Body of pancreas (tissue), 4 donors: ENCODE measurements at regions not wholly inside any gene's neighbourhood (a gene's known extent, or its start where the extent isn't known, plus 50 kb on each side); places are given as distances from the start of the nearest gene placed in this dataset.

Experiments
- ATAC-seq: fragments of 150-250 bp; one replicate; pipeline ENCODE4 v1.9.1; 2016
- DNase-seq, 4 donors: peaks; one replicate each; pipeline ENCODE4 v3.0.0-alpha.2; 2019
- H3K27ac ChIP-seq, 4 donors: fragments of 200-600 bp; sonication (generic); 1 replicate in 3 of 4; 2 replicates in 1 of 4; pipeline versions ENCODE4 v1.5.1 to v1.6.1; 2016 to 2019; ENCODE audit warnings: mild to moderate bottlenecking in 1 of 4, mixed read lengths in 1 of 4, moderate library complexity in 1 of 4
- H3K27me3 ChIP-seq, 2 donors: fragments of 200-600 bp; sonication (generic); one replicate each; pipeline ENCODE4 v1.6.0; 2016; ENCODE audit warnings: mild to moderate bottlenecking in 1 of 2
- H3K36me3 ChIP-seq, 2 donors: fragments of 200-600 bp; sonication (generic); replicated peaks in 1 of 2; 2 replicates each; pipeline ENCODE4 v1.5.1; 2016; ENCODE audit warnings: low read depth in 2 of 2; ENCODE audit not compliant: insufficient read depth in 1 of 2
- H3K4me1 ChIP-seq: fragments of 200-600 bp; sonication (generic); one replicate; pipeline ENCODE4 v1.6.0; 2016
- H3K4me3 ChIP-seq, 2 donors: fragments of 200-600 bp; sonication (generic); 1 replicate in 1 of 2; 2 replicates in 1 of 2; pipeline ENCODE4 v1.5.1; 2016 to 2019
- H3K9me3 ChIP-seq, 3 donors: fragments of 200-600 bp; sonication (generic); 1 replicate in 2 of 3; 2 replicates in 1 of 3; pipeline ENCODE4 v1.5.1; 2016
- CTCF ChIP-seq, 7 experiments: fragments of 450-650 bp in 4 of 7; fragments of 200-600 bp in 3 of 7; sonication (generic) in 3 of 7; IDR thresholded peaks; one replicate each; pipeline ENCODE4 v1.5.1; 2016 to 2019; ENCODE audit warnings: antibody characterized with exemption in 7 of 7
- POLR2A ChIP-seq, 3 donors: fragments of 450-650 bp; IDR thresholded peaks; one replicate each; pipeline ENCODE4 v1.6.1; 2016; ENCODE audit warnings: antibody characterized with exemption in 3 of 3, mild to moderate bottlenecking in 2 of 3
- WGBS, 2 donors: methylation state at CpG; one replicate each; pipeline ENCODE4 v1.1.5; 2017; 5-methylcytosine and 5-hydroxymethylcytosine counted together
- intact Hi-C: fragments of 100-400 bp; cut with DNase I; formaldehyde crosslinking; loops from one replicate; pipeline ENCODE4 v1.15.1; 2023

DNA sequence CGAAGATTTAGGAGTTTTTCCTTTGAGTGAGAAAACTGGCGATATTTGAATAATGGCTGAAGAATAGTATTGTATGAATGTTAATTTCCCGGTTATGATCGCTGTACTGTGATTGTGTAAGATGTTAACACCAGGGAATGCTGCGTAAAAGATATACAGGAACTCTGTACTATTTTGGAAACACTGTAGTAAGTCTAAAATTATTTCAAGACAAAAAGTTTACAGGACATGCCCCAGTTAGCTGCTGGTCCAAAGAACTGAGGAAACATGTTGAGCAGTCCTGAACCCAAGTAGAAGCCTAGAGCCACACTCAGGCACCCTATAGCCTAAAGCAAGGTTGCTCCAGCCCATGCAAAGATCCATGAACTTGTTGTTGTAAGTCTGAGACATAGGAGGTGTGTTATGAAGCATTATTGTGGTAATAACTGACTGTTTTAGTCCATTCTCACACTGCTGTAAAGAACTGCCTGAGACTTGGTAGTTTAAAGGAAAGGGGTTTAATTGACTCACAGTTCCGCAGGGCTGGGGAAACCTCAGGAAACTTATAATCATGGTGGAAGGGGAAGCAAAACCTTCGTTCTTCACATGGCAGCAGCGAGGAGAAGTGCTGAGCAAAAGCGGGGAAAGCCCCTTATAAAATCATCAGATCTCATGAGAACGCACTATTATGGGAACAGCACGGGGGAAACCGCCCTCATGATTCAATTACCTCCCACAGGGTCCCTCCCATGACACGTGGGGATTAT is 99.8 kb upstream of the RESF1 start:
- intact Hi-C loops = no loop called here
- DNase-seq (no peak), ATAC-seq (no peak)
- Histone ChIP-seq H3K9me3 (no peaks in the 10 kb centered on the region), H3K27me3 (no peaks in the 10 kb centered on the region), H3K36me3 (no peaks in the 10 kb centered on the region), H3K4me1 (peaks cover 4% of the 10 kb centered on the region), H3K4me3 (no peak overlapping the region), H3K27ac (no peak overlapping the region)
- WGBS, 2 donors = 86 to 87% methylated on average over 13 of the region's 13 CpGs
- no peak for TF ChIP-seq CTCF (IDR thresholded peaks at IDR 0.05)
- TF ChIP-seq POLR2A (IDR thresholded peaks at IDR 0.05) = no peak

DNA sequence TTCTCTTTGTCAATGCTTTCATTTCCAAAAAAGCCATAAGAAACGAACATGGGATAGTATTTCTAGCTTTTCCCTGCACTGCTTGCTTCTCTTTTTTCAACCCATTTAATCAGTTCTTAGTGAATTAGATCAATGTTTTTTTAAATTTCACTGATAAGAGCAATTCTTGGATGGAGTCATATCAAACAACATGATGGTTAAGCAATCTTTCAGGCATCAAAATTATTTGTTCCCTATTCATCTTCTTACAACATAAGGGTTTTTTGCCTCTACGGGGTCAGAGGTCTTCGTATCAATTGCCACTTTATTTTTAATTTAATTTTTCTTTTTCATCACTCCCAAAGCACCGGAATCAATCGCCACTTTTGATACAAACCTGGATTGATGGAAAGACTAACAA is 103.8 kb upstream of the RESF1 start:
- TF ChIP-seq POLR2A (IDR thresholded peaks at IDR 0.05) (no peak), CTCF (IDR thresholded peaks at IDR 0.05) (no peak)
- ATAC-seq (no peak), DNase-seq (no peak)
- WGBS, 2 donors = 74 to 83% methylated on average over 5 of the region's 5 CpGs
- peaks cover 6% of the 10 kb centered on the region for H3K4me1 ChIP-seq
- no peaks in the 10 kb centered on the region for H3K27me3 ChIP-seq
- no peak overlapping the region for H3K27ac ChIP-seq
- H3K9me3 ChIP-seq = no peaks in the 10 kb centered on the region
- H3K4me3 ChIP-seq = no peak overlapping the region
- intact Hi-C loops = no loop called here
- no peaks in the 10 kb centered on the region for H3K36me3 ChIP-seq

DNA sequence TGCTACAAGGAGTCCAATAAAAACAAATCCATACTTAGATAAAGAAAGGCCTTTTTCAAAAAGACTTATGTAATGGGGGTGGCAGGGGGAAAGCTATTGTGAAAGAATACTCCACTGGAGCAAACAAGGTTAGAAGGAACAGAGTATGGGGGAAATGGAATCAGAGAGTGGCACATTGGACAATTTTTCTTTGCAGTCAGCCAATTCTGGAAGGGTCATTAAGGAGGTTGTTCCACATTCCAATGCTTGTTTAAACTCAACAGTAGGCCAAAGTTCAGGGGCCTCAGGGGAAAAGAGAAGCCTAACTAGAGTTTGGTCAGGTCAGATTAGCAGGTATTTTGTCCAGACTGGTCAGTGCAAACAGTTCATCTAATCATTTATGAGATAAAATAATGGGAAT is 105.2 kb upstream of the RESF1 start:
- H3K27me3 ChIP-seq = no peaks in the 10 kb centered on the region
- intact Hi-C loops = no loop called here
- H3K36me3 ChIP-seq = no peaks in the 10 kb centered on the region
- TF ChIP-seq CTCF (IDR thresholded peaks at IDR 0.05) (no peak), POLR2A (IDR thresholded peaks at IDR 0.05) (no peak)
- peaks cover 6% of the 10 kb centered on the region for H3K4me1 ChIP-seq
- peak; percentile 66 for ATAC-seq
- no peak for DNase-seq
- peak overlapping the region in 3 of 4 donors; percentile 18 to 32 (median 26) for H3K27ac ChIP-seq
- H3K9me3 ChIP-seq = no peaks in the 10 kb centered on the region
- H3K4me3 ChIP-seq = no peak overlapping the region

GRCh38 chr12:31853520-31853919 is 105.7 kb upstream of the RESF1 start:
- H3K27ac ChIP-seq = peak overlapping the region in 2 of 4 donors; percentile 18 to 26
- H3K36me3 ChIP-seq = no peaks in the 10 kb centered on the region
- no peak for TF ChIP-seq CTCF (IDR thresholded peaks at IDR 0.05)
- TF ChIP-seq POLR2A (IDR thresholded peaks at IDR 0.05) = no peak
- DNase-seq = no peak
- peaks cover 6% of the 10 kb centered on the region for H3K4me1 ChIP-seq
- intact Hi-C loops = no loop called here
- no peak for ATAC-seq
- H3K27me3 ChIP-seq = no peaks in the 10 kb centered on the region
- no peaks in the 10 kb centered on the region for H3K9me3 ChIP-seq
- H3K4me3 ChIP-seq = no peak overlapping the region

GRCh38 chr12:31850268-31850667 is 108.9 kb upstream of the RESF1 start:
- no peaks in the 10 kb centered on the region for H3K9me3 ChIP-seq
- intact Hi-C loops = no loop called here
- 57 to 59% methylated on average over 3 of the region's 3 CpGs for WGBS, 2 donors
- no peaks in the 10 kb centered on the region for H3K27me3 ChIP-seq
- peaks cover 16% of the 10 kb centered on the region for H3K4me1 ChIP-seq
- ATAC-seq (no peak), DNase-seq (no peak)
- TF ChIP-seq CTCF (IDR thresholded peaks at IDR 0.05) (no peak), POLR2A (IDR thresholded peaks at IDR 0.05) (no peak)
- no peak overlapping the region for H3K27ac ChIP-seq
- H3K4me3 ChIP-seq = no peak overlapping the region
- H3K36me3 ChIP-seq = no peaks in the 10 kb centered on the region
